Middle frontal gyrus (tissue), 1 donor: ENCODE measurements at regions not wholly inside any gene's neighbourhood (a gene's known extent, or its start where the extent isn't known, plus 50 kb on each side); places are given as distances from the start of the nearest gene placed in this dataset.
"Not testable (repeated sequence)": the region's sequence is repeated elsewhere in the genome, so short reads cannot be mapped to it uniquely, and the experiment has no call there.

Experiments
- DNase-seq: peaks from one replicate; pipeline ENCODE4 v3.0.0-alpha.2; 2015; ENCODE audit warnings: low spot score; ENCODE audit errors: extremely low spot score

GRCh38 chrX:151042842-151043241, 59.7 kb downstream of the HMGB3 start:
- DNase-seq: no peak

- not testable (repeated sequence) for DNase-seq
Measured at GRCh38 chrX:151066373-151066772, 83.2 kb downstream of the HMGB3 start.

GRCh38 chrX:151073767-151074166, 90.6 kb downstream of the HMGB3 start:
- DNase-seq: no peak

GRCh38 chrX:151081016-151081415, 95.4 kb upstream of the GPR50 start:
- DNase-seq: no peak

- DNase-seq: peak; percentile 3
Measured at GRCh38 chrX:151082077-151082948, 94.1 kb upstream of the GPR50 start.

- DNase-seq: no peak
Measured at GRCh38 chrX:151084454-151084853, 91.9 kb upstream of the GPR50 start.

- no peak for DNase-seq
Measured at GRCh38 chrX:151085207-151085606, 91.2 kb upstream of the GPR50 start.

GRCh38 chrX:151088221-151088620, 88.2 kb upstream of the GPR50 start:
- no peak for DNase-seq

- no peak for DNase-seq
Measured at GRCh38 chrX:151099001-151099400, 77.4 kb upstream of the GPR50 start.

GRCh38 chrX:151100799-151101198, 75.6 kb upstream of the GPR50 start:
- no peak for DNase-seq

- DNase-seq: not testable (repeated sequence)
Measured at GRCh38 chrX:151113200-151113599, 63.2 kb upstream of the GPR50 start.
